Upper lobe of right lung (tissue), 1 donor: ENCODE measurements at regions not wholly inside any gene's neighbourhood (a gene's known extent, or its start where the extent isn't known, plus 50 kb on each side); places are given as distances from the start of the nearest gene placed in this dataset.

ENCODE experiments used
- ATAC-seq: fragments of 200-7000 bp; cut with Tn5 transposase; one replicate; pipeline ENCODE4 v1.9.1; 2020; ENCODE audit warnings: mild to moderate bottlenecking, moderate library complexity
- DNase-seq: peaks from one replicate; pipeline ENCODE4 v3.0.0-alpha.2; 2020
- H3K27ac ChIP-seq: fragments of 200-600 bp; one replicate; pipeline ENCODE4 v1.8.0; 2022
- H3K27me3 ChIP-seq: fragments of 200-600 bp; one replicate; pipeline ENCODE4 v1.8.0; 2022; ENCODE audit warnings: mild to moderate bottlenecking
- H3K36me3 ChIP-seq: fragments of 200-600 bp; one replicate; pipeline ENCODE4 v1.8.0; 2022
- H3K4me1 ChIP-seq: fragments of 200-600 bp; one replicate; pipeline ENCODE4 v1.8.0; 2022
- H3K4me3 ChIP-seq: fragments of 200-600 bp; one replicate; pipeline ENCODE4 v1.8.0; 2022; ENCODE audit warnings: mild to moderate bottlenecking
- H3K9me3 ChIP-seq: fragments of 200-600 bp; one replicate; pipeline ENCODE4 v1.8.0; 2022
- CTCF ChIP-seq: fragments of 200-600 bp; IDR thresholded peaks from one replicate; pipeline ENCODE4 v1.8.0; 2022; ENCODE audit warnings: antibody characterized with exemption
- intact Hi-C: fragments of 100-400 bp; cut with DNase I; formaldehyde crosslinking; loops from one replicate; pipeline ENCODE4 v1.11.0; 2022
- donor health status: DM: no; HTN: yes; CAD: no; lungs with severe emphysema.

- Histone ChIP-seq H3K27me3 (no peaks in the 10 kb centered on the region), H3K4me3 (no peak overlapping the region), H3K36me3 (no peaks in the 10 kb centered on the region), H3K27ac (no peak overlapping the region), H3K4me1 (no peaks in the 10 kb centered on the region), H3K9me3 (no peaks in the 10 kb centered on the region)
- no peak for TF ChIP-seq CTCF
- DNase-seq (no peak), ATAC-seq (no peak)
- intact Hi-C loops, result no loop called here
Measured at GRCh38 chr4:151952711-151953254, 192.0 kb upstream of the GATB start.

- intact Hi-C loops, result no loop called here
- no peaks in the 10 kb centered on the region for H3K27me3 ChIP-seq
- H3K4me3 ChIP-seq, result no peak overlapping the region
- H3K36me3 ChIP-seq, result no peaks in the 10 kb centered on the region
- no peak for TF ChIP-seq CTCF
- H3K9me3 ChIP-seq, result no peaks in the 10 kb centered on the region
- H3K4me1 ChIP-seq, result no peaks in the 10 kb centered on the region
- ATAC-seq (no peak), DNase-seq (no peak)
- no peak overlapping the region for H3K27ac ChIP-seq
Measured at GRCh38 chr4:151952137-151952536, 191.3 kb upstream of the GATB start.

GRCh38 chr4:151951671-151952050 is 190.9 kb upstream of the GATB start:
- intact Hi-C loops, result no loop called here
- DNase-seq (no peak), ATAC-seq (no peak)
- no peaks in the 10 kb centered on the region for H3K27me3 ChIP-seq
- no peaks in the 10 kb centered on the region for H3K4me1 ChIP-seq
- peaks cover 4% of the 10 kb centered on the region for H3K9me3 ChIP-seq
- no peak for TF ChIP-seq CTCF
- no peak overlapping the region for H3K4me3 ChIP-seq
- no peaks in the 10 kb centered on the region for H3K36me3 ChIP-seq
- H3K27ac ChIP-seq, result no peak overlapping the region

GRCh38 chr4:151950993-151951670 is 190.3 kb upstream of the GATB start:
- peaks cover 8% of the 10 kb centered on the region for H3K9me3 ChIP-seq
- H3K4me3 ChIP-seq, result no peak overlapping the region
- no peaks in the 10 kb centered on the region for H3K27me3 ChIP-seq
- DNase-seq, result no peak
- no peak for ATAC-seq
- no peak for TF ChIP-seq CTCF
- H3K36me3 ChIP-seq, result no peaks in the 10 kb centered on the region
- intact Hi-C loops, result no loop called here
- no peak overlapping the region for H3K27ac ChIP-seq
- H3K4me1 ChIP-seq, result no peaks in the 10 kb centered on the region

- intact Hi-C loops, result no loop called here
- Histone ChIP-seq H3K4me1 (no peaks in the 10 kb centered on the region), H3K9me3 (peaks cover 8% of the 10 kb centered on the region), H3K27me3 (no peaks in the 10 kb centered on the region), H3K27ac (no peak overlapping the region), H3K4me3 (no peak overlapping the region), H3K36me3 (no peaks in the 10 kb centered on the region)
- no peak for DNase-seq
- TF ChIP-seq CTCF, result no peak
- ATAC-seq, result no peak
Measured at GRCh38 chr4:151948351-151949016, 187.7 kb upstream of the GATB start.
